ENCODE measurements at regions not wholly inside any gene's neighbourhood (a gene's known extent, or its start where the extent isn't known, plus 50 kb on each side); places are given as distances from the start of the nearest gene placed in this dataset.

DNA sequence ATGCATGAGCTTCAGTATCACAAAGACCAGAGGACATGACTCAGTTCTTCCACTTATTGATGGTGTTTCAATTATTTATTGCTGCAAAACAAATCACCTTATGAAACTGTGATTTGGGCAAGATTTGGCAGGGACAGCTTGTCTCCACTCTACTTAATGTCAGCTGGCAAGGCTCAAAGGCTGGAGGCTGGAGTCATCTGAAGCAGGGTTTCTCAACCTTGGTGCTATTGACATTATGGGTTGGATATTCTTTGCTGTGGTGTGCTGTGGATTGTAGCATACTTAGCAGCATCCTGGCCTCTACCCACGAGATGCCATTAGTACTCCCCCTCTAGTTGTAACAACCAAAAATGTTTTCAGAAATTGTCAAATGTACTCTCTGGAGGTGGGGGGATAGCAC, 138.8 kb upstream of the PEX5L start:
- no peak overlapping the region for H3K4me3 ChIP-seq
- DNase-seq, result no peak
- no peaks in the 10 kb centered on the region for H3K4me1 ChIP-seq
- TF ChIP-seq POLR2A (IDR thresholded peaks at IDR 0.05) (no peak), POLR2AphosphoS5 (IDR thresholded peaks at IDR 0.05) (no peak)
- WGBS, 2 donors (ENCODE audit: low coverage in 1 of 2), result 63% methylated on average over 1 of the region's 1 CpG; no CpG with 5 or more reads in 1 of the 2 donors
- H3K9me3 ChIP-seq, result no peaks in the 10 kb centered on the region
- H3K27me3 ChIP-seq, result no peaks in the 10 kb centered on the region
- intact Hi-C loops (cut with DNase I; ENCODE audit: low total_unique reads), result no loop called here
- in situ Hi-C loops (cut with MboI; ENCODE audit: low pct_ligation_motif_present in 1 of 4, low pct_unique_long_range_greater_than_20kb in 1 of 4, low sequenced_read_pairs in 3 of 4), result no loop called here
- H3K36me3 ChIP-seq, result no peaks in the 10 kb centered on the region
- H3K27ac ChIP-seq, result no peak overlapping the region

DNA sequence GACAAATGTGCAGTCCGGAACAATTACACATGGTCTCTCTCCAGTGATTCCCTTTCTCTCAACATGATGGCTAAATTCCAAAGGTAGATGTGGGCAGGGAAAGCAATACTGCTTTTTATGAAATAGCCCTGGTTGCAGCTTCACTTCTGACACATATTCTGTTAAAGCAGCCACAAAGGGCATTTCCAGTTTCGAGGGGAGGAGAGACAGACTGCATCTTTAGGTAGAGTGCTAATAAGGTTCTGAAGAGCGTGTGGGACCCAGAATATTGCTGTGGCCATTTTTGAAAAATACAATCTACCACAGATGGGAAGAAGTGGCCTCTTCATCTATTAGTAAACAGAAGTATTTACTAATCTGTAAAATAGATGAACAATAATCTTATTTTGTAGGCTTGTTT, 139.3 kb upstream of the PEX5L start:
- WGBS, 2 donors (ENCODE audit: low coverage in 1 of 2), result 43 to 61% methylated on average over 1 to 3 of the region's 3 CpGs
- H3K36me3 ChIP-seq, result no peaks in the 10 kb centered on the region
- intact Hi-C loops (cut with DNase I; ENCODE audit: low total_unique reads) (no loop called here), in situ Hi-C loops (cut with MboI; ENCODE audit: low pct_ligation_motif_present in 1 of 4, low pct_unique_long_range_greater_than_20kb in 1 of 4, low sequenced_read_pairs in 3 of 4) (no loop called here)
- no peak overlapping the region for H3K27ac ChIP-seq
- TF ChIP-seq EP300 (IDR thresholded peaks at IDR 0.05; ENCODE audit: low read depth), result no peak
- TF ChIP-seq POLR2A (IDR thresholded peaks at IDR 0.05), result no peak
- TF ChIP-seq POLR2AphosphoS5 (IDR thresholded peaks at IDR 0.05), result no peak
- TF ChIP-seq CTCF (IDR thresholded peaks at IDR 0.05), result no peak
- no peaks in the 10 kb centered on the region for H3K27me3 ChIP-seq
- no peak overlapping the region for H3K4me3 ChIP-seq
- no peak for DNase-seq
- no peaks in the 10 kb centered on the region for H3K4me1 ChIP-seq
- no peaks in the 10 kb centered on the region for H3K9me3 ChIP-seq

- H3K4me1 ChIP-seq, result no peaks in the 10 kb centered on the region
- in situ Hi-C loops (cut with MboI; ENCODE audit: low pct_ligation_motif_present in 1 of 4, low pct_unique_long_range_greater_than_20kb in 1 of 4, low sequenced_read_pairs in 3 of 4), result no loop called here
- TF ChIP-seq EP300 (IDR thresholded peaks at IDR 0.05; ENCODE audit: low read depth) (no peak), POLR2A (IDR thresholded peaks at IDR 0.05) (no peak), POLR2AphosphoS5 (IDR thresholded peaks at IDR 0.05) (no peak), CTCF (IDR thresholded peaks at IDR 0.05) (no peak)
- no peak for DNase-seq
- no peaks in the 10 kb centered on the region for H3K27me3 ChIP-seq
- H3K9me3 ChIP-seq, result no peaks in the 10 kb centered on the region
- no peak overlapping the region for H3K4me3 ChIP-seq
- no peak overlapping the region for H3K27ac ChIP-seq
- intact Hi-C loops (cut with DNase I; ENCODE audit: low total_unique reads), result no loop called here
- WGBS, 2 donors (ENCODE audit: low coverage in 1 of 2), result 79 to 83% methylated on average over 4 of the region's 4 CpGs
- no peaks in the 10 kb centered on the region for H3K36me3 ChIP-seq
These were observed 140.5 kb upstream of the PEX5L start for GRCh38 chr3:180177255-180177654.

- TF ChIP-seq POLR2A (IDR thresholded peaks at IDR 0.05) (no peak), CTCF (IDR thresholded peaks at IDR 0.05) (no peak), POLR2AphosphoS5 (IDR thresholded peaks at IDR 0.05) (no peak), EP300 (IDR thresholded peaks at IDR 0.05; ENCODE audit: low read depth) (no peak)
- in situ Hi-C loops (cut with MboI; ENCODE audit: low pct_ligation_motif_present in 1 of 4, low pct_unique_long_range_greater_than_20kb in 1 of 4, low sequenced_read_pairs in 3 of 4) (no loop called here), intact Hi-C loops (cut with DNase I; ENCODE audit: low total_unique reads) (no loop called here)
These were observed 142.8 kb upstream of the PEX5L start for GRCh38 chr3:180179562-180179961.

GRCh38 chr3:180180795-180181194, 144.1 kb upstream of the PEX5L start:
- Histone ChIP-seq H3K9me3 (no peaks in the 10 kb centered on the region), H3K27ac (no peak overlapping the region), H3K4me3 (no peak overlapping the region), H3K4me1 (no peaks in the 10 kb centered on the region), H3K27me3 (no peaks in the 10 kb centered on the region), H3K36me3 (no peaks in the 10 kb centered on the region)
- TF ChIP-seq POLR2A (IDR thresholded peaks at IDR 0.05) (no peak), CTCF (IDR thresholded peaks at IDR 0.05) (no peak), EP300 (IDR thresholded peaks at IDR 0.05; ENCODE audit: low read depth) (no peak)
- intact Hi-C loops (cut with DNase I; ENCODE audit: low total_unique reads), result no loop called here
- in situ Hi-C loops (cut with MboI; ENCODE audit: low pct_ligation_motif_present in 1 of 4, low pct_unique_long_range_greater_than_20kb in 1 of 4, low sequenced_read_pairs in 3 of 4), result no loop called here
- no peak for DNase-seq
- 69 to 70% methylated on average over 3 of the region's 3 CpGs for whole genome bisulfite sequencing, 2 donors (ENCODE audit: low coverage in 1 of 2)

More at GRCh38 chr3:180179562-180179961, 142.8 kb upstream of the PEX5L start:
- Histone ChIP-seq H3K4me3 (no peak overlapping the region), H3K27ac (no peak overlapping the region), H3K9me3 (no peaks in the 10 kb centered on the region), H3K27me3 (no peaks in the 10 kb centered on the region), H3K36me3 (no peaks in the 10 kb centered on the region), H3K4me1 (no peaks in the 10 kb centered on the region)
- WGBS, 2 donors (ENCODE audit: low coverage in 1 of 2), result 50 to 74% methylated on average over 2 of the region's 2 CpGs
- no peak for DNase-seq
